ENCODE measurements at regions not wholly inside any gene's neighbourhood (a gene's known extent, or its start where the extent isn't known, plus 50 kb on each side); places are given as distances from the start of the nearest gene placed in this dataset.

- Mint-ChIP-seq H3K36me3 (ENCODE audit: unreplicated experiment) (no peaks in the 10 kb centered on the region), H3K27me3 (ENCODE audit: unreplicated experiment) (peaks cover 51% of the 10 kb centered on the region), H3K27ac (ENCODE audit: unreplicated experiment) (no peak overlapping the region), H3K9me3 (ENCODE audit: unreplicated experiment) (no peaks in the 10 kb centered on the region), H3K4me3 (ENCODE audit: unreplicated experiment) (no peak overlapping the region), H3K4me1 (ENCODE audit: unreplicated experiment) (no peaks in the 10 kb centered on the region)
- no peak for DNase-seq (ENCODE audit: extremely low spot score, unreplicated experiment)
- TF ChIP-seq, protein P1, sequence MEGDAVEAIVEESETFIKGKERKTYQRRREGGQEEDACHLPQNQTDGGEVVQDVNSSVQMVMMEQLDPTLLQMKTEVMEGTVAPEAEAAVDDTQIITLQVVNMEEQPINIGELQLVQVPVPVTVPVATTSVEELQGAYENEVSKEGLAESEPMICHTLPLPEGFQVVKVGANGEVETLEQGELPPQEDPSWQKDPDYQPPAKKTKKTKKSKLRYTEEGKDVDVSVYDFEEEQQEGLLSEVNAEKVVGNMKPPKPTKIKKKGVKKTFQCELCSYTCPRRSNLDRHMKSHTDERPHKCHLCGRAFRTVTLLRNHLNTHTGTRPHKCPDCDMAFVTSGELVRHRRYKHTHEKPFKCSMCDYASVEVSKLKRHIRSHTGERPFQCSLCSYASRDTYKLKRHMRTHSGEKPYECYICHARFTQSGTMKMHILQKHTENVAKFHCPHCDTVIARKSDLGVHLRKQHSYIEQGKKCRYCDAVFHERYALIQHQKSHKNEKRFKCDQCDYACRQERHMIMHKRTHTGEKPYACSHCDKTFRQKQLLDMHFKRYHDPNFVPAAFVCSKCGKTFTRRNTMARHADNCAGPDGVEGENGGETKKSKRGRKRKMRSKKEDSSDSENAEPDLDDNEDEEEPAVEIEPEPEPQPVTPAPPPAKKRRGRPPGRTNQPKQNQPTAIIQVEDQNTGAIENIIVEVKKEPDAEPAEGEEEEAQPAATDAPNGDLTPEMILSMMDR (IDR thresholded peaks at IDR 0.05), result no peak
Observed at GRCh38 chr17:77548967-77549366, 408.2 kb downstream of the SEC14L1 start.

DNA sequence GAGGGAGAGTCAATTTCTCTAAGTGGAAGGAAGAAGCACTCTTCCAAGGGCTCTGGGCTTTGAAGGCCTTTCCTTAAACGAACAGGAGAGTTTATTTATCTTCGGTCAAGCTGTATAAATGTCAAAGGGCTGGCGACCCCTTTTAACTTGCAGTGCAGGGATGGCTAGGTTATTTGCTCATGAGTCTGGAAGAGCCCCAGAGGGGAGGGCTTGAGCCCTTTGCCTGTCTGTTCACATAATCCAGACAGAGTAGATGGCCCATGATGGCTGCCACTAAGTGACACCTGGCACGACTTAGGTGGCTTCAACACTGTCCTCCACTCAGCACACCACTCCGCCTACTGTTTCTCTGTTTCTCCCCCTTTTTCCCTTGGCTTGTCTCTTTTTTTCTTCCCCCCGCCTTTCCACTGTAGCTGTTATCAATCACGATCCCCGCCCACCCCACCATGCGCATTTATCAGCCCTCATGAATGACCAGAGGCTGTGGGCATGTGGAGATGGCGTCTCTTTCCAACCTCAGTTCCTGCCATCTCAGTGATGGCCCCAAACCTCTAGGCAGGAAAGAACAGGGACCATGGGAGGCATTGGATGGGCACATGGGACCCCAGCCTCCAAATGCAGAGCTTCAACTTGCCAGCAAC, 408.7 kb upstream of the TNRC6C start:
- Mint-ChIP-seq H3K27me3 (ENCODE audit: unreplicated experiment) (peaks cover 43% of the 10 kb centered on the region), H3K27ac (ENCODE audit: unreplicated experiment) (no peak overlapping the region), H3K4me3 (ENCODE audit: unreplicated experiment) (no peak overlapping the region), H3K4me1 (ENCODE audit: unreplicated experiment) (no peaks in the 10 kb centered on the region), H3K36me3 (ENCODE audit: unreplicated experiment) (no peaks in the 10 kb centered on the region), H3K9me3 (ENCODE audit: unreplicated experiment) (no peaks in the 10 kb centered on the region)
- TF ChIP-seq, protein P1 (IDR thresholded peaks at IDR 0.05), result no peak
- DNase-seq (ENCODE audit: extremely low spot score, unreplicated experiment), result no peak

DNA sequence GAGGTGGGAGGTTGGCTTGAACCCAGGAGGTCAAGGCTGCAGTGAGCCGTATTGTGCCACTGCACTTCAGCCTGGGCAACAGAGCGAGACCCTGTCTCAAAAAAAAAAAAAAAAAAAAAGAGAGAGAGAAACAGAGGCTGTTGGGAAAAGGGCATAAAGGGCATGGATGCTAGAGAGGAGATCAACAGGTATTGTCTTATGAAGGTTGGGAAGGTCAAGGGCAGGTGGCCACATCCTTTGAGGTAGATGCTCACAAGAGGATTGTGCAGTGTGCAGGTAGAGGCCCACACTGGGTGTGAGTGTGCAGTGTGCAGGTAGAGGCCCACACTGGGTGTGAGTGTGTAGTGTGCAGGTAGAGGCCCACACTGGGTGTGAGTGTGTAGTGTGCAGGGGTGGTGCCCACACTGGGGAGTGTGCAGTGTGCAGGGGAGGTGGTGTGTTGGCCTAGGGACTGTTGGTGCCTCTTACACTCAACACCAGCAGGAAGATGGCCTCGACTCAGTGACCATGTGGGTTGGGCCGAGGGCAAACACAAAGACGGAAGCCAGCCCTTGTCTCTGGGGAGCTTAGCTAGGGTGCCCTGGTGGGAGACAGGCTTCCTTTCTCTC, 404.9 kb upstream of the TNRC6C start:
- Mint-ChIP-seq H3K4me1 (ENCODE audit: unreplicated experiment) (no peaks in the 10 kb centered on the region), H3K36me3 (ENCODE audit: unreplicated experiment) (no peaks in the 10 kb centered on the region), H3K9me3 (ENCODE audit: unreplicated experiment) (no peaks in the 10 kb centered on the region), H3K4me3 (ENCODE audit: unreplicated experiment) (no peak overlapping the region), H3K27me3 (ENCODE audit: unreplicated experiment) (peaks cover 67% of the 10 kb centered on the region), H3K27ac (ENCODE audit: unreplicated experiment) (no peak overlapping the region)
- TF ChIP-seq, protein P1 (IDR thresholded peaks at IDR 0.05), result no peak
- no peak for DNase-seq (ENCODE audit: extremely low spot score, unreplicated experiment)

GRCh38 chr17:77555121-77555591, 403.3 kb upstream of the TNRC6C start:
- H3K27ac Mint-ChIP-seq (ENCODE audit: unreplicated experiment), result no peak overlapping the region
- no peaks in the 10 kb centered on the region for H3K4me1 Mint-ChIP-seq (ENCODE audit: unreplicated experiment)
- no peaks in the 10 kb centered on the region for H3K36me3 Mint-ChIP-seq (ENCODE audit: unreplicated experiment)
- no peaks in the 10 kb centered on the region for H3K9me3 Mint-ChIP-seq (ENCODE audit: unreplicated experiment)
- TF ChIP-seq, protein P1 (IDR thresholded peaks at IDR 0.05), result no peak
- peaks cover 67% of the 10 kb centered on the region for H3K27me3 Mint-ChIP-seq (ENCODE audit: unreplicated experiment)
- DNase-seq (ENCODE audit: extremely low spot score, unreplicated experiment), result no peak
- no peak overlapping the region for H3K4me3 Mint-ChIP-seq (ENCODE audit: unreplicated experiment)

DNA sequence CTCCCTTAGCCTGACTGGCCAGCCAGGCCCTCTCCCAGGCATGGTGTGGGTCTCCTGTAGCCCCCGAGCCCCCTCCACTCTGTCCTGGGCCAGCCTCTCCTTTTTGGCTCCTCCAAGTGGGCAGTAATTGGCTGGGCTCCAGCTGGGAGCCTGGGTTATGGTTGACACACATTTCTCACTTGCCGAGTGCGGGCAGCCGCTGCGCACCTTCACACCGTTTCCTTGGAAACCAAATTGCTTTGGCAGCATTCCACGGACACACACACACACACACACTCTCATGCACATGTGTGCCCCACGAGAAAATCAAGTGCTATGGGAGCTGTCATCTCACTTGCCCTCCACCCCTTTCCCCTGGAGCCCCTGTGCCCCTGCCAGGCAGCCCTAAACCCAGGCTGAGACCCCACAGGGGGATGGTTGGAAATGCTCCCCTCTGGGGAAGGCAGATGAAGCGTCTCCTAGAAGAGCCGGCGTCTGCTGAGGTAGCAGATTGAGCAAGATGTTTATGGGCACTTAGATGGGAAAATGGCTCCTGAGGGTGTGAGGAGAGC, 402.7 kb upstream of the TNRC6C start:
- Mint-ChIP-seq H3K4me3 (ENCODE audit: unreplicated experiment) (no peak overlapping the region), H3K27me3 (ENCODE audit: unreplicated experiment) (peaks cover 70% of the 10 kb centered on the region), H3K36me3 (ENCODE audit: unreplicated experiment) (no peaks in the 10 kb centered on the region), H3K9me3 (ENCODE audit: unreplicated experiment) (no peaks in the 10 kb centered on the region), H3K4me1 (ENCODE audit: unreplicated experiment) (no peaks in the 10 kb centered on the region), H3K27ac (ENCODE audit: unreplicated experiment) (no peak overlapping the region)
- TF ChIP-seq, protein P1 (IDR thresholded peaks at IDR 0.05), result no peak
- DNase-seq (ENCODE audit: extremely low spot score, unreplicated experiment), result no peak

Data from osteocyte (in vitro differentiated cells).